K562 (cell line): ENCODE measurements at regions not wholly inside any gene's neighbourhood (a gene's known extent, or its start where the extent isn't known, plus 50 kb on each side); places are given as distances from the start of the nearest gene placed in this dataset.

Experiments
- ATAC-seq: fragments of 200-7000 bp; cut with Tn5 transposase; 3 replicates; pipeline ENCODE4 v1.9.1; 2020; ENCODE audit warnings: moderate library complexity
- BruUV-seq: library from RNA; stranded (reverse); fragments of 400-500 nt; replicated peaks from 2 replicates; lab custom pipeline; 2021; lab: Mats Ljungman, UMichigan
- CTCF ChIA-PET: fragments of 300-600 bp; formaldehyde crosslinking; extraction: SDS; loops from one replicate; lab custom pipeline; 2021; ENCODE audit warnings: low intra/inter-chr PET ratio; lab: Yijun Ruan, JAX
- POLR2A ChIA-PET: fragments of 300-600, 350-650 bp; sonication (Branson Sonifier 250); formaldehyde crosslinking; extraction: SDS; loops from one replicate; lab custom pipeline; 2021; ENCODE audit warnings: antibody characterized with exemption, inconsistent platforms; lab: Yijun Ruan, JAX
- DNase-seq, 4 experiments: peaks; one replicate each; pipeline versions ENCODE4 v3.0.0 to v3.0.0-alpha.2; 2011 to 2018; ENCODE audit warnings: low spot score in 3 of 4, mixed read lengths in 3 of 4; ENCODE audit errors: extremely low read depth in 1 of 4
- FAIRE-seq: peaks from 2 replicates; lab custom pipeline; 2011; peaks lifted over from hg19 to GRCh38; lab: Jason Lieb, UNC
- H2AFZ ChIP-seq: 2 replicates; pipeline ENCODE4 v1.6.0; 2011; ENCODE audit warnings: low read depth, low read length, control low read depth, inconsistent platforms
- H3K27ac ChIP-seq: fragments of 200-600 bp; 3 replicates; pipeline ENCODE4 v1.8.0; 2011; ENCODE audit warnings: low read depth, mild to moderate bottlenecking, control low read depth, inconsistent platforms, low read length, moderate library complexity, mixed read lengths; ENCODE audit errors: extremely low read depth
- H3K27me3 ChIP-seq, 2 experiments: fragments of 300-600 bp in 1 of 2; 2 replicates in 1 of 2; 3 replicates in 1 of 2; pipeline versions ENCODE4 v1.6.0 to v1.8.0; 2011; ENCODE audit warnings: inconsistent platforms in 2 of 2, low read length in 2 of 2, mild to moderate bottlenecking in 1 of 2, mixed read lengths in 1 of 2, moderate library complexity in 1 of 2; ENCODE audit not compliant: control insufficient read depth in 2 of 2, insufficient read depth in 2 of 2
- H3K36me3 ChIP-seq: fragments of 300-600 bp; 3 replicates; pipeline ENCODE4 v1.8.0; 2011; ENCODE audit warnings: mild to moderate bottlenecking, low read length, inconsistent platforms; ENCODE audit not compliant: control insufficient read depth, insufficient read depth
- H3K4me1 ChIP-seq, 2 experiments: fragments of 200-600 bp in 1 of 2; replicated peaks in 1 of 2; 2 replicates in 1 of 2; 3 replicates in 1 of 2; pipeline versions ENCODE4 v1.5.1 to v1.8.0; 2011; ENCODE audit warnings: inconsistent platforms in 2 of 2, low read length in 2 of 2, mild to moderate bottlenecking in 1 of 2, mixed read lengths in 1 of 2, moderate library complexity in 1 of 2; ENCODE audit not compliant: control insufficient read depth in 2 of 2, insufficient read depth in 2 of 2
- H3K4me2 ChIP-seq: 2 replicates; pipeline ENCODE4 v1.6.1; 2011; ENCODE audit warnings: low read length, control low read depth, inconsistent platforms, mixed read lengths; ENCODE audit not compliant: insufficient read depth
- H3K4me3 ChIP-seq: fragments of 200-600 bp; sonication (generic), shearing (Covaris generic); 2 replicates; pipeline ENCODE4 v1.5.1; 2016; ENCODE audit warnings: control low read depth, inconsistent platforms
- H3K79me2 ChIP-seq: fragments of 200-600 bp; 3 replicates; pipeline ENCODE4 v1.8.0; 2011; ENCODE audit warnings: low read length, inconsistent platforms; ENCODE audit not compliant: control insufficient read depth, insufficient read depth
- H3K9ac ChIP-seq, 2 experiments: 2 replicates each; pipeline versions ENCODE4 v1.6.0 to v1.6.1; 2011; ENCODE audit warnings: low read depth in 2 of 2, low read length in 2 of 2, control low read depth in 1 of 2, inconsistent platforms in 1 of 2, mild to moderate bottlenecking in 1 of 2, mixed read lengths in 1 of 2; ENCODE audit not compliant: insufficient read depth in 1 of 2
- H3K9me1 ChIP-seq: one replicate; pipeline ENCODE4 v1.6.0; 2011; ENCODE audit warnings: inconsistent platforms, mild to moderate bottlenecking, low read length, moderate library complexity; ENCODE audit not compliant: control insufficient read depth, insufficient read depth
- H3K9me3 ChIP-seq: replicated peaks from 2 replicates; pipeline ENCODE4 v1.5.1; 2011; ENCODE audit warnings: low read depth, low read length, inconsistent platforms; ENCODE audit not compliant: control insufficient read depth, insufficient read depth
- H4K20me1 ChIP-seq: replicated peaks from 2 replicates; pipeline ENCODE4 v1.6.1; 2011; ENCODE audit warnings: low read length, inconsistent platforms, mixed read lengths; ENCODE audit not compliant: control insufficient read depth, insufficient read depth
- ARNT ChIP-seq, 2 experiments: fragments of 450-650 bp; IDR thresholded peaks; 2 replicates each; pipeline ENCODE4 v1.6.1; 2016; ENCODE audit warnings: mild to moderate bottlenecking in 1 of 2
- CCAR2 ChIP-seq: fragments of 200-400 bp; formaldehyde crosslinking; IDR thresholded peaks from 2 replicates; pipeline ENCODE4 v1.6.1; 2017; ENCODE audit warnings: mild to moderate bottlenecking, low read depth, low read length
- CXXC5 ChIP-seq: fragments of 250-450 bp; sonication (Bioruptor Pico); IDR thresholded peaks from 2 replicates; pipeline ENCODE4 v1.8.0; 2022; ENCODE audit warnings: inconsistent platforms, mild to moderate bottlenecking, moderate library complexity
- DIDO1 ChIP-seq: fragments of 450-650 bp; IDR thresholded peaks from 2 replicates; pipeline ENCODE4 v1.6.1; 2016; ENCODE audit warnings: low read depth, missing biosample characterization, missing genetic modification characterization
- ETV6 ChIP-seq, 3 experiments: fragments of 150-350 bp in 1 of 3; sonication (generic) in 1 of 3; formaldehyde crosslinking in 1 of 3; IDR thresholded peaks; 2 replicates each; pipeline versions ENCODE4 v1.6.1 to v1.8.0; 2014 to 2022; ENCODE audit warnings: borderline replicate concordance in 2 of 3, low read depth in 2 of 3, antibody characterized with exemption in 1 of 3, low read length in 1 of 3, mild to moderate bottlenecking in 1 of 3, missing genetic modification reagents in 1 of 3
- GABPA ChIP-seq: fragments of 200-800 bp; sonication (Bioruptor generic); conservative IDR thresholded peaks from 2 replicates; pipeline ENCODE4 v1.6.1; 2016; ENCODE audit warnings: low read depth, missing genetic modification characterization, missing compliant biosample characterization
- KDM2B ChIP-seq: fragments of 250-450 bp; sonication (Bioruptor Pico); IDR thresholded peaks from 2 replicates; pipeline ENCODE4 v1.8.0; 2021; ENCODE audit warnings: mild to moderate bottlenecking, moderate library complexity
- L3MBTL2 ChIP-seq: fragments of 450-650 bp; IDR thresholded peaks from 2 replicates; pipeline ENCODE4 v1.6.1; 2016; ENCODE audit warnings: mild to moderate bottlenecking, moderate library complexity
- MYBL2 ChIP-seq, 2 experiments: fragments of 450-650 bp in 1 of 2; sonication (generic) in 1 of 2; formaldehyde crosslinking in 1 of 2; IDR thresholded peaks; 2 replicates each; pipeline versions ENCODE4 v1.6.1 to v1.8.1; 2017 to 2022; ENCODE audit warnings: borderline replicate concordance in 1 of 2, inconsistent platforms in 1 of 2, low read depth in 1 of 2, mild to moderate bottlenecking in 1 of 2, missing genetic modification reagents in 1 of 2, moderate library complexity in 1 of 2
- NR4A1 ChIP-seq, 2 experiments: fragments of 250-450 bp in 1 of 2; fragments of 450-650 bp in 1 of 2; sonication (Bioruptor Pico) in 1 of 2; IDR thresholded peaks; 2 replicates each; pipeline versions ENCODE4 v1.4.0 to v1.6.1; 2016 to 2020; ENCODE audit warnings: mild to moderate bottlenecking in 2 of 2, missing compliant biosample characterization in 1 of 2, missing genetic modification characterization in 1 of 2, moderate library complexity in 1 of 2
- POLR2AphosphoS2 ChIP-seq: IDR thresholded peaks from 2 replicates; pipeline ENCODE4 v1.6.1; 2012; ENCODE audit warnings: low read length, improper control_type of control experiment
- SAFB2 ChIP-seq: fragments of 200-400 bp; formaldehyde crosslinking; IDR thresholded peaks from 2 replicates; pipeline ENCODE4 v1.6.1; 2018; ENCODE audit warnings: borderline replicate concordance, low read length, low read depth, moderate library complexity; ENCODE audit not compliant: severe bottlenecking
- SMARCB1 ChIP-seq: IDR thresholded peaks from 2 replicates; pipeline ENCODE4 v1.6.1; 2011; ENCODE audit warnings: improper control_type of control experiment, low read depth; ENCODE audit not compliant: insufficient read length
- TEAD1 ChIP-seq, 2 experiments: fragments of 450-650 bp in 1 of 2; sonication (generic) in 1 of 2; formaldehyde crosslinking; IDR thresholded peaks; 2 replicates each; pipeline versions ENCODE4 v1.4.0 to v1.8.0; 2020 to 2022; ENCODE audit warnings: mild to moderate bottlenecking in 2 of 2, missing genetic modification reagents in 1 of 2
- ZNF175 ChIP-seq: fragments of 200-800 bp; sonication (Bioruptor generic); IDR thresholded peaks from 2 replicates; pipeline ENCODE4 v1.6.1; 2016; ENCODE audit warnings: low read depth, mild to moderate bottlenecking, missing genetic modification characterization, missing compliant biosample characterization
- ZNF644 ChIP-seq: fragments of 200-800 bp; sonication (Bioruptor generic); IDR thresholded peaks from 2 replicates; pipeline ENCODE4 v1.6.1; 2016; ENCODE audit warnings: low read depth, missing genetic modification characterization, missing compliant biosample characterization
- WGBS: fragments of 100-300 bp; shearing (Covaris generic); methylation state at CpG from one replicate; pipeline ENCODE4 v1.1.6; 2016; ENCODE audit warnings: low coverage, mixed read lengths; ENCODE audit not compliant: insufficient coverage; ENCODE audit errors: missing lambda C conversion rate; 5-methylcytosine and 5-hydroxymethylcytosine counted together
- in situ Hi-C: fragments of 300-500 bp; cut with MboI; formaldehyde crosslinking; loops from 4 replicates; pipeline ENCODE4 v1.15.0; 2018; ENCODE audit warnings: inconsistent platforms, mixed read lengths
- intact Hi-C: fragments of 100-400 bp; cut with micrococcal nuclease; formaldehyde crosslinking; loops from 2 replicates; pipeline ENCODE4 v1.14.2; 2022
- TF ChIP-seq, protein P1 (sequence below): sonication (generic); formaldehyde crosslinking; IDR thresholded peaks from 2 replicates; pipeline ENCODE4 v1.8.1; 2022; ENCODE audit warnings: missing genetic modification reagents
- TF ChIP-seq, protein P2 (sequence below): fragments of 250-450 bp; sonication (Bioruptor Pico); IDR thresholded peaks from 2 replicates; pipeline ENCODE4 v1.5.0; 2021; ENCODE audit warnings: mild to moderate bottlenecking, borderline replicate concordance

DNA sequence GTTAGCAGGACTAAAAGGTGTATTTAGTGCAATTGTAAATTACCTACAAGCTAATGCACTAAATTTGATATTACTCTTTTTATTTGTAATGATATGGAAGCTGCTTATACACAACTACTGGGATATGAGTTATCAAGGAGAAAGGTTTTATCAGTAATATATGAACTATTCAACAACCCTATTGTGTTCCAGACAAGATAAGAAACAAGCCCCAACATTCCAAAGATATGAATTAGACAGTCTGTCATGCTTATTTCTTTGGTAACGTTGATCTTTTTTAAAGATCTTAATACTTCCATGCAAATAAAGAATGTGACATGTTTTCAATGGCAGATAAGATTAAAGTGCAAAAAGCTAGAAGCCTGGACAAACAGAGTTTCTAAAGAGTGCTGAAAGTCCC is 314.0 kb upstream of the THBS1 start (continued):
- no peak for TF ChIP-seq ZNF644 (tag)
- no peak for TF ChIP-seq L3MBTL2
- TF ChIP-seq DIDO1 (tag) = no peak
- no peak for TF ChIP-seq TEAD1 (CRISPR knock-in tag; IDR thresholded peaks at IDR 0.05)
- no peak for TF ChIP-seq CXXC5 (CRISPR knock-in tag)
- TF ChIP-seq GABPA = no peak
- no peak for TF ChIP-seq POLR2AphosphoS2

DNA sequence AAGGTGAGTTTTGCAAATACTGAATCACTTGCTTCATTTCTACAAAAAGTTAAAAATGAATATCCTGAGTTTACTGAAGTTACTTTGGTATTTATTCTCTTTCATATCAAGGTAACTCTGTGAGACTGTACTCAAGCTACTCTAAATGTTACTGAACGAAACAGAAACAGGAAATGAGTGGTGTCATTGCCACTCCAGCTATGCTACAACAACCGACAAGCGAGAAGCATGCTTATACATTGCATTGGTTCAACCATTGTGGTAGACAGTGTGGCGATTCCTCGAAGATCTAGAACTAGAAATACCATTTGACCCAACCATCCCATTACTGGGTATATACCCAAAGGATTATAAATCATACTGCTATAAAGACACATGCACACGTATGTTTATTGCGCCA is 313.2 kb upstream of the THBS1 start:
- Histone ChIP-seq H3K36me3 (no peaks in the 10 kb centered on the region), H3K9ac (no peak overlapping the region), H3K27ac (no peak overlapping the region), H3K4me1 (no peaks in the 10 kb centered on the region), H3K4me2 (no peak overlapping the region), H4K20me1 (no peaks in the 10 kb centered on the region), H2AFZ (no peak overlapping the region), H3K79me2 (no peaks in the 10 kb centered on the region), H3K9me1 (no peaks in the 10 kb centered on the region), H3K4me3 (no peak overlapping the region), H3K9me3 (no peaks in the 10 kb centered on the region), H3K27me3 (peaks cover 0 to 5% of the 10 kb centered on the region in 2 experiments; a peak in 1 of 5 replicates)
- BruUV-seq = no TSS peak
- in situ Hi-C loops (no loop called here), intact Hi-C loops (no loop called here)
- CTCF ChIA-PET = no interaction called here
- ATAC-seq (no peak), FAIRE-seq (no peak), DNase-seq (no peak)
- POLR2A ChIA-PET = interaction anchor here (1.2 kb wide), 1 partner anchor 17 kb away, joined by 3 read pairs; no protein-coding TSS in a partner anchor
- 0% methylated on average over 7 of the region's 7 CpGs for WGBS
- TF ChIP-seq ARNT (IDR thresholded peaks at IDR 0.05) = no peak
- TF ChIP-seq, protein P1, sequence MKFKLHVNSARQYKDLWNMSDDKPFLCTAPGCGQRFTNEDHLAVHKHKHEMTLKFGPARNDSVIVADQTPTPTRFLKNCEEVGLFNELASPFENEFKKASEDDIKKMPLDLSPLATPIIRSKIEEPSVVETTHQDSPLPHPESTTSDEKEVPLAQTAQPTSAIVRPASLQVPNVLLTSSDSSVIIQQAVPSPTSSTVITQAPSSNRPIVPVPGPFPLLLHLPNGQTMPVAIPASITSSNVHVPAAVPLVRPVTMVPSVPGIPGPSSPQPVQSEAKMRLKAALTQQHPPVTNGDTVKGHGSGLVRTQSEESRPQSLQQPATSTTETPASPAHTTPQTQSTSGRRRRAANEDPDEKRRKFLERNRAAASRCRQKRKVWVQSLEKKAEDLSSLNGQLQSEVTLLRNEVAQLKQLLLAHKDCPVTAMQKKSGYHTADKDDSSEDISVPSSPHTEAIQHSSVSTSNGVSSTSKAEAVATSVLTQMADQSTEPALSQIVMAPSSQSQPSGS (CRISPR knock-in tag) = no peak
- no peak for TF ChIP-seq SMARCB1
- no peak for TF ChIP-seq NR4A1 (CRISPR knock-in tag; IDR thresholded peaks at IDR 0.05)
- no peak for TF ChIP-seq NR4A1 (tag; IDR thresholded peaks at IDR 0.05)
- no peak for TF ChIP-seq MYBL2 (IDR thresholded peaks at IDR 0.05; ENCODE audit: low read depth)
- TF ChIP-seq MYBL2 (CRISPR knock-in tag; IDR thresholded peaks at IDR 0.05; ENCODE audit: borderline replicate concordance) = no peak
- no peak for TF ChIP-seq ETV6 (IDR thresholded peaks at IDR 0.05; ENCODE audit: borderline replicate concordance in 1 of 2, low read depth in 2 of 2, low read length in 1 of 2)
- TF ChIP-seq ETV6 (CRISPR knock-in tag; IDR thresholded peaks at IDR 0.05; ENCODE audit: borderline replicate concordance) = no peak
- no peak for TF ChIP-seq KDM2B (CRISPR knock-in tag)
- no peak for TF ChIP-seq CCAR2
- no peak for TF ChIP-seq SAFB2
- TF ChIP-seq, protein P2, sequence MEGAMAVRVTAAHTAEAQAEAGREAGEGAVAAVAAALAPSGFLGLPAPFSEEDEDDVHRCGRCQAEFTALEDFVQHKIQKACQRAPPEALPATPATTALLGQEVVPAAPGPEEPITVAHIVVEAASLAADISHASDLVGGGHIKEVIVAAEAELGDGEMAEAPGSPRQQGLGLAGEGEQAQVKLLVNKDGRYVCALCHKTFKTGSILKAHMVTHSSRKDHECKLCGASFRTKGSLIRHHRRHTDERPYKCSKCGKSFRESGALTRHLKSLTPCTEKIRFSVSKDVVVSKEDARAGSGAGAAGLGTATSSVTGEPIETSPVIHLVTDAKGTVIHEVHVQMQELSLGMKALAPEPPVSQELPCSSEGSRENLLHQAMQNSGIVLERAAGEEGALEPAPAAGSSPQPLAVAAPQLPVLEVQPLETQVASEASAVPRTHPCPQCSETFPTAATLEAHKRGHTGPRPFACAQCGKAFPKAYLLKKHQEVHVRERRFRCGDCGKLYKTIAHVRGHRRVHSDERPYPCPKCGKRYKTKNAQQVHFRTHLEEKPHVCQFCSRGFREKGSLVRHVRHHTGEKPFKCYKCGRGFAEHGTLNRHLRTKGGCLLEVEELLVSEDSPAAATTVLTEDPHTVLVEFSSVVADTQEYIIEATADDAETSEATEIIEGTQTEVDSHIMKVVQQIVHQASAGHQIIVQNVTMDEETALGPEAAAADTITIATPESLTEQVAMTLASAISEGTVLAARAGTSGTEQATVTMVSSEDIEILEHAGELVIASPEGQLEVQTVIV (CRISPR knock-in tag) = no peak
- TF ChIP-seq ZNF175 (CRISPR knock-in tag) = no peak
